NCI-H345 treated with DMSO at 0.1 percent for 48 hours (cell line): ENCODE measurements at regions not wholly inside any gene's neighbourhood (a gene's known extent, or its start where the extent isn't known, plus 50 kb on each side); places are given as distances from the start of the nearest gene placed in this dataset.
"Not testable (repeated sequence)": the region's sequence is repeated elsewhere in the genome, so short reads cannot be mapped to it uniquely, and the experiment has no call there.

Source experiments
- DNase-seq: peaks from one replicate; lab custom pipeline; 2025; ENCODE audit not compliant: unreplicated experiment; lab: John Stamatoyannopoulos, UW

- no peak for DNase-seq
These were observed 455.4 kb upstream of the TBL1XR1 start for GRCh38 chr3:177652556-177653291.

- DNase-seq: peak; percentile 15
These were observed 460.0 kb upstream of the TBL1XR1 start for GRCh38 chr3:177657243-177657642.

GRCh38 chr3:177658354-177658753 lies 461.1 kb upstream of the TBL1XR1 start:
- no peak for DNase-seq

- not testable (repeated sequence) for DNase-seq
These were observed 467.3 kb upstream of the TBL1XR1 start for GRCh38 chr3:177664380-177665103.

DNA sequence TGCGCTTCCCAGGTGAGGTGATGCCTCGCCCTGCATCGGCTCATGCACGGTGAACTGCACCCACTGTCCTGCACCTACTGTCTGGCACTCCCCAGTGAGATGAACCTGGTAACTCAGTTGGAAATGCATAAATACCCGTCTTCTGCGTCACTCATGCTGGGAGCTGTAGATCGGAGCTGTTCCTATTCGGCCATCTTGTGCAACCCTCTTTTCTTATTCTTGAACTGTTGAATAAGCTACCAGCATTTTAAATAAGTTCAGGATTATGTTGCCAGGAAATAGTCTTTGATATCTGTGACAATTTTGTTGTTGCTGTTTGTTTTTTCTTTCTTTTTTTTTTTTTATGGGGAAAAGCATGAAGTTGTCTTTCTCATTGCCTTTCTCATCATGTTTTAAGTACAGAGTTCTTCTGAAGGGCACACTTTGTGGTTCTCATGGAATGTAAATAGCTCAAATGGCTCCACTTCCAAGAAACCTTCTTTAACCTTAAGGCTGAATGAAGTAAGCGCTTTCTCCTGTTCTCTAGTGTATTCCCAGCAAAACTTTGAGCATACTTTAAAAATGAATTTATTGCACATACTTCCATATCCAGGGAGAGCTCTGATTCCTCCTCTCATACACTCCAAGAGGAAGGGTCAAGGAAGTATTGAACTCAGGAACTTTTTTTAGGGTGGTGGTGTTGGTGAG lies 468.0 kb upstream of the TBL1XR1 start:
- no peak for DNase-seq

- DNase-seq: no peak
These were observed 475.1 kb upstream of the TBL1XR1 start for GRCh38 chr3:177672252-177672911.

DNA sequence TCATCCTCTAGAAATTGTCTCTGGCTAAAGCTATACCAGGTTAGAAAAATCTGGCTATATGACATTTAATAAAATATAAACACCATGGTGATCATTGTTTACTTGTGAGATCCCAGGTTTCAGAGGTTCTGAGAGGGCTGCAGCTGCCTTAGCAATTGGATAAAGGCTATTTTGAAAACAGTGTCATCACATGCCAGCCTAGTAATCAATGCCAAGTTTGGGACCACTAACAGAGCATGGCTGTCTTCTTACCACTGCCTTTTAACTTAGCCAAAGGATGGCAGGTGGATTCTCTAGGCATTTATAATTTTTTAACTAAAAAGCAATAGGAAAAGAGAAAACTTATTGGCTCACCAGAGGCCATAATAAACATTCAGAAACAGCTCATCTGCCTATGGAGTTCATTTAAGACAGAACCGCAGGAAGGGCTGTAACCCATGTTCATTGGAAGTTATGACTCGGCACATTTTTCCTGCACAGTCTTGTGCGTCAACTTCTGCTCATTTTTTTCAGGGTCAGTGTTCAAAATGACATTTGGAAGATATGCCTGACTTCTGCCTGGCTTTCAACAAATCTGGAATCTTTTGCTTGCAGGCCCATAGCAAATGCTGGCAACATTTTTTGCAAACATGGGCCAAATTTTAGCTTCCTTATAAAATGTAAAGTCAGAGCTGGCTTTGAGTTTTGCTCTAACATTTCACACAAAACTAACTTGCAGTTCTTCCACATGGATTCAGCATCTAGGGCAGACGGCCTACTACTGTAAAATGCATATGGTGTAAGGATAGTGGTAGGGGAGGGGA lies 476.0 kb upstream of the TBL1XR1 start:
- DNase-seq: no peak

DNA sequence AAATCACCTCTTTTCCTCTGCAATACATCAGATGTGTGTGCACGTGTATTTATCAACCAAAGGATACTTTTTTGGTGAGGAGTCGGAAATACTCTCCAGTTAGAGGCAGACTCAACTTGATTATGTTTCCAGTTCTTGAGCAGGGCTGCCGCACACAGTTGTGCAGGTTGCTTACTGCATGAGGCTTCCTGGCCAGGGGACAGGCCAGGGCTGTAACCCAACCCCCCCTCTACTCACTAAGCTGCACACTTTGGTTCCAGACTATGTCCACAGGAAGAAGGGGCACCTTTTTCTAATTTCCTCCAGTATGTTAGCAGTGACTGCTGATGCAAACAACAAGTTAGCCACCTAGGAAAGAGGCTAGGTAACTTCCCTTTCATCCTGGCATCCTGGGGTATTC lies 476.9 kb upstream of the TBL1XR1 start:
- no peak for DNase-seq

DNA sequence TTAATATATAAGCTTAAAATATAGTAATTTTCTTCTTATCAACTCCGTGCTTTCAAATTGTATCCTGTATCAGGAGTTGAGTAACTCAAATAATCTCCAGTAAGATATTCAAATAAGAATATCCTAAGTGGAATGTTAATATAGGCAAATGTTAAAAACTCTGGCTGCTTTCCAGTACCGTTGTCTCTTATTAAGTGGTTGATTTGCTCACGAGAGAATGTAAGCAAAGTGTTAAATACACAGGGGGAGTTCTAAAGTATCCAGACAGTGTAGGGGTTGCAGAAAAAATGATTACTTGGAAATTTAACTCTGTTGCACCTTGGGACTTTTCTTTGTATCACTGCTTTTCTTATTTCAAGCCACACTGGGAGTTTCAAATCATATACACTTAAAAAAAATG lies 478.9 kb upstream of the TBL1XR1 start:
- DNase-seq: no peak

DNA sequence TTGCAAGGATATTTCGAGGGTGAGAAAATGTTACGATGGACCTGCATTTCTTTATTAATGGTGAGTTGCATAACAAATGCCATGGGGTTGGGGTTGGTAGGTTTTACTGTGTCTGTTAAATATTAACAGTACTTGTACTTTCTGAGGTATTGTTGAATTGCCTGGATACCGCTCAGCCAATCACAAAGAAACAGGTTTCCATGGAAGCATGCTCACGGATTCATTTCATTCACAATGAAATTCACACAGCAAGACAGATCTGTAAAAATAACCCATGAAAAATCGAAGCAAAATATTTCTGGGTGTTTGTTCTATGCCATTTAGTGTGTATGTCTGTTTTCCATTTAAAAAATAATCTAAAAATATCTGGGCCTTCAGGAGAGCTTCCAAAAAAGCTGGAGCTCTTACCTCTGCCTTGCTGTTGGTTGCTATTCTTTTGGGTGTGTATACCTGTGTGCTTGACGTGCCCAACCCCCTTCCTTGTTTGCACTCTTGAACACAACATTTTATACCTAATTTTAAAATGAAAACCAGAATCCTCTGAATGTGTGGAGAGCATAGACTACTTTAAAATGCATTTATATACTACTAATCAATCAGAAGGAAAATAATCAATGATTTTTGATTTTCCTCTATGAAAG lies 479.8 kb upstream of the TBL1XR1 start:
- no peak for DNase-seq

GRCh38 chr3:177679568-177680471 lies 482.5 kb upstream of the TBL1XR1 start:
- no peak for DNase-seq

GRCh38 chr3:177680472-177680821 lies 483.2 kb upstream of the TBL1XR1 start:
- no peak for DNase-seq

GRCh38 chr3:177681156-177681555 lies 483.9 kb upstream of the TBL1XR1 start:
- no peak for DNase-seq

DNA sequence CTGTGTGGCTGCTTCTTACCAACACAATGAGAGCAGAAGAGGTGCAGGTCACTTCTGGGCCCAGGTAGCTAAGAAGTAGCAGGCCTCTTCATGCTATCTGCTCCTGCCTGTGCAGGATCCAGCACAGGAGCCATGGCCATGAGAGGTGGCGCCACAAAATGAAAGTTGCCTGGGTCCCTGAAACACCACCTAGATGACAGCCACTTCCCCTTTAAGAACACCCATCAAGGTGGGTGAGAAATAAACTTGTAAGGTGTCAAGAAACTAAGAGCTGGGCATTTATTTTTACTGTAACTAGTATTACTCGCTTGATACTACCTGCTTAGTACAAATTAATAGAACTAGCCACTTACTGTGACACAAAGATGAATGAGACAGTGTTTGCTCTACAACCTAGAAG lies 484.6 kb upstream of the TBL1XR1 start:
- DNase-seq: no peak

- no peak for DNase-seq
These were observed 486.3 kb upstream of the TBL1XR1 start for GRCh38 chr3:177683586-177683985.

DNA sequence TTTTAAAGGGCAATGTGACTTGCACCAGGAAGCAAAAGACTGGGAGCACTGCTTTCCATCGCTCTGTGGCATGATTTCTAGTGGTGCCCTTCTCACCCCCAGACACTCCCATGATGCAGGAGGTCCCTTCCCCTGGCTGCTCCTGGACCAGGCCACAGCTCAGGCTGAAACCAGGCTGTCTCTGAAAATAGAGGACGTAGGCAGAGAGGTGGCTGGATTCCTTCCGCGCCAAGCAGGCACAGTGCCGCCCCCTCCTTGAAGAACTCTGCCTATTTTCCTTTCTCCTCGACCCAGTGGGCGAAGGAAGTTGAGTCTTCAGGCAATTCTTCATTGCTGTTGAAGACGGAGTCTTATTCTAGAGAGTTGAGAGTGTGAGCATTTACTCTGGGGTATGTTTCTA lies 489.4 kb upstream of the TBL1XR1 start:
- no peak for DNase-seq

GRCh38 chr3:177687291-177687690 lies 490.0 kb upstream of the TBL1XR1 start:
- DNase-seq: no peak

DNA sequence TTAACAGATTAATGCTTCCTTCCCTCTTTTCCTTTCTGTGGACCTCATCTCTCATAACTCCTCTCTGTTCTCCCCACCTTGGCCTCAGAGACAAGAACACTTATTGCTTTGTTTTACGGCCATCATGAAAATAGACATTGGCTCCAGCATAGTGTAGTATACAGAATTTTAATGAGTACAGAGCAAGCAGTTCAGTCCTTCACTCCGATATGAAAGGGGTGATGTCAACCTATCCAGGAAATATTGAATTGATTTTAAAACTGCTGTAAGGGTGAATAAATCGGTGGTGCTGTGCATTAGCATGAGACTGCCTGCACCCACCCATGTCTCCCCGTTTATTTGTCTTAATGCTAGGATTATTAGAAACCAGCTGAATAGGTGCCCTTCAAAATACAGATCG lies 490.9 kb upstream of the TBL1XR1 start:
- no peak for DNase-seq

- no peak for DNase-seq
These were observed 491.8 kb upstream of the TBL1XR1 start for GRCh38 chr3:177689077-177689476.
